GM12878 (cell line): ENCODE measurements at regions not wholly inside any gene's neighbourhood (a gene's known extent, or its start where the extent isn't known, plus 50 kb on each side); places are given as distances from the start of the nearest gene placed in this dataset.

Experiments used
- MXI1 ChIP-seq: fragments of 150-350 bp; IDR thresholded peaks from 2 replicates; pipeline ENCODE4 v1.6.1; 2011; ENCODE audit warnings: low read depth, mild to moderate bottlenecking, inconsistent platforms, low read length, improper control_type of control experiment
- MYC ChIP-seq: IDR thresholded peaks from 2 replicates; pipeline ENCODE4 v1.6.1; 2011; ENCODE audit warnings: mild to moderate bottlenecking, low read length, moderate library complexity, inconsistent platforms; ENCODE audit not compliant: insufficient read depth, insufficient replicate concordance, insufficient read length, severe bottlenecking
- NRF1 ChIP-seq: conservative IDR thresholded peaks from 2 replicates; pipeline ENCODE4 v1.6.1; 2011; ENCODE audit warnings: mild to moderate bottlenecking, low read depth, low read length, improper control_type of control experiment
- SMAD5 ChIP-seq: IDR thresholded peaks from 2 replicates; pipeline ENCODE4 v1.6.1; 2016; ENCODE audit warnings: antibody characterized with exemption, low read depth
- TF ChIP-seq, protein P1 (sequence below), 3 experiments: IDR thresholded peaks in 2 of 3; conservative IDR thresholded peaks in 1 of 3; 2 replicates each; pipeline ENCODE4 v1.5.1; 2011; ENCODE audit warnings: low read depth in 3 of 3, low read length in 3 of 3, mild to moderate bottlenecking in 3 of 3, control low read depth in 2 of 3, moderate library complexity in 2 of 3, inconsistent platforms in 1 of 3, mixed read lengths in 1 of 3; ENCODE audit not compliant: control insufficient read depth in 2 of 3, insufficient read depth in 1 of 3; ENCODE audit errors: extremely low read depth in 1 of 3

DNA sequence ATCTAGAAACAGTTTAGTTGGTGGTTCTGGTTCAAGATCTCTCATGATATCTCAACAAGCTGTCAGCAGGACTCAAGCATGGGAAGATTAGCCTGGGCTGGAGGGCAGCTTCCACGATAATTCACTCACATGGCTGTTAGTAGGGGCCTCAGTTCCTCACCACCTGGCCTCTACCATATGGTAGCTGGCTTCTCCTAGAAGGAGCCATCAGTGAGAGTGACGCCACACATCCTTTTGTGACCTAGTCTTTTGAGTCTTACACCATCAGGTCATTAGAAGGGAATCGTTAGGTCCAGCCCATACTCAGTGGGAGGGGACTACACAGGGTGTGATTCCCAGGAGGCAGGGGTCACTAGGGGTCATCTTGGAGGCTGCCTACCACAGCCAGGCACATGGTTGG, 239.3 kb upstream of the PLPP4 start:
- TF ChIP-seq, protein P1, sequence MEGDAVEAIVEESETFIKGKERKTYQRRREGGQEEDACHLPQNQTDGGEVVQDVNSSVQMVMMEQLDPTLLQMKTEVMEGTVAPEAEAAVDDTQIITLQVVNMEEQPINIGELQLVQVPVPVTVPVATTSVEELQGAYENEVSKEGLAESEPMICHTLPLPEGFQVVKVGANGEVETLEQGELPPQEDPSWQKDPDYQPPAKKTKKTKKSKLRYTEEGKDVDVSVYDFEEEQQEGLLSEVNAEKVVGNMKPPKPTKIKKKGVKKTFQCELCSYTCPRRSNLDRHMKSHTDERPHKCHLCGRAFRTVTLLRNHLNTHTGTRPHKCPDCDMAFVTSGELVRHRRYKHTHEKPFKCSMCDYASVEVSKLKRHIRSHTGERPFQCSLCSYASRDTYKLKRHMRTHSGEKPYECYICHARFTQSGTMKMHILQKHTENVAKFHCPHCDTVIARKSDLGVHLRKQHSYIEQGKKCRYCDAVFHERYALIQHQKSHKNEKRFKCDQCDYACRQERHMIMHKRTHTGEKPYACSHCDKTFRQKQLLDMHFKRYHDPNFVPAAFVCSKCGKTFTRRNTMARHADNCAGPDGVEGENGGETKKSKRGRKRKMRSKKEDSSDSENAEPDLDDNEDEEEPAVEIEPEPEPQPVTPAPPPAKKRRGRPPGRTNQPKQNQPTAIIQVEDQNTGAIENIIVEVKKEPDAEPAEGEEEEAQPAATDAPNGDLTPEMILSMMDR (IDR thresholded peaks at IDR 0.05 in 2 of 3, conservative IDR thresholded peaks at IDR 0.05 in 1 of 3; ENCODE audit: control insufficient read depth in 2 of 3, extremely low read depth in 1 of 3, insufficient read depth in 1 of 3, low read depth in 3 of 3, low read length in 3 of 3) = no peak
- TF ChIP-seq MYC (no peak), MXI1 (no peak), SMAD5 (no peak), NRF1 (no peak)
